ENCODE measurements at regions not wholly inside any gene's neighbourhood (a gene's known extent, or its start where the extent isn't known, plus 50 kb on each side); places are given as distances from the start of the nearest gene placed in this dataset.

DNA sequence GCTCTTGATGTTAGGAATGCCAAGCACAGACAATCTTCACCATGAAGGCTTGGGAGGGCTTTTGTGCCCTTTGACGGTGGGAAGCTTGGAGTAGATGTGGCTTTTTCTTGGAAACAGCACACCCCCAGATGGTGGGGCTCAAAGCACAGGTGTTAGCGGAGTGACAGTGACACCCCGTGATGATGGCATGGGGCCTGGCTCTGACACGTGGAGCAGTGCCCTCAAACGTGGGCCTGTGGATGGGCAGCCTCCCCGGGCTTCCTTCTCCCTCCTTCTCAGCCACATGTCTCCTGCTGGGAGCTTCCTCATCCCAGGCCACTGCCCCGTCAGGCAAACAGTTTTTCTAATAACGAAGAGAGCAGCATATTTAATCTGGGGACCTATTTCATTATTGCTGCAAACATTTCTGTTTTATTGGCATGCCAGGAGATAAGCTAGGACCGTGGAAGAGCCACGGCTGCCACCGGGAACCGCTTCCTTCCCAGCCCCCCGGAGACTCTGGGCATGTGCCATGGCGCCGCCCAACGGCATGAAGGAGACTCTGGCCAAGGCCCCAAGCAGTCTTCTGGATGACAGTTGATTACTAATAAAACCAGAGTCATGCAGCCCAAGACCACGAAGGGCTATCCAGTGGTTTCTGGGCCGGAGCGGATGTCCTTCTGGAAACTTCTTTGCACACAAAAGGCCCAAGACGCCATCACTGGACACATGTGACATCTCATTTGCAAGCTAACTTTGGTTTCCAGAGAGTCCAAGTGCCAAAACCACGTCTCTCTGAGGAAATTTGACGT is 280.3 kb upstream of the FOXF1 start:
- Histone ChIP-seq H3K27ac (ENCODE audit: low read length) (no peak overlapping the region), H4K20me1 (ENCODE audit: insufficient read depth, low read length) (no peaks in the 10 kb centered on the region), H3K79me2 (ENCODE audit: low read length) (no peaks in the 10 kb centered on the region), H3K4me2 (ENCODE audit: low read depth, low read length) (no peak overlapping the region), H3K9me3 (replicated peaks; ENCODE audit: insufficient read depth, low read length) (no peaks in the 10 kb centered on the region), H3F3A (ENCODE audit: insufficient read depth, low read length) (no peaks in the 10 kb centered on the region), H3K9ac (ENCODE audit: low read length) (no peak overlapping the region), H3K36me3 (replicated peaks; ENCODE audit: insufficient read depth, low read length) (no peaks in the 10 kb centered on the region), H3K4me3 (ENCODE audit: low read length) (no peak overlapping the region), H3K9me2 (replicated peaks; ENCODE audit: insufficient read depth, low read length) (no peaks in the 10 kb centered on the region), H3K4me1 (ENCODE audit: low read length) (no peaks in the 10 kb centered on the region), H2AFZ (ENCODE audit: low read length) (no peak overlapping the region), H3K27me3 (replicated peaks; ENCODE audit: insufficient read depth, low read length) (peaks cover 20% of the 10 kb centered on the region)
- TF ChIP-seq EZH2 (optimal IDR thresholded peaks at IDR 0.05; ENCODE audit: low read depth, low read length), result no peak
- TF ChIP-seq CTCF (IDR thresholded peaks at IDR 0.05; ENCODE audit: low read length), result no peak
- no peak for TF ChIP-seq EZH2phosphoT487 (IDR thresholded peaks at IDR 0.05; ENCODE audit: low read length)
- no peak for DNase-seq

- Histone ChIP-seq H3F3A (ENCODE audit: insufficient read depth, low read length) (no peaks in the 10 kb centered on the region), H3K4me2 (ENCODE audit: low read depth, low read length) (no peak overlapping the region), H3K9me2 (replicated peaks; ENCODE audit: insufficient read depth, low read length) (no peaks in the 10 kb centered on the region), H3K4me3 (ENCODE audit: low read length) (no peak overlapping the region), H3K9ac (ENCODE audit: low read length) (no peak overlapping the region), H4K20me1 (ENCODE audit: insufficient read depth, low read length) (no peaks in the 10 kb centered on the region), H3K27me3 (replicated peaks; ENCODE audit: insufficient read depth, low read length) (peaks cover 20% of the 10 kb centered on the region), H2AFZ (ENCODE audit: low read length) (no peak overlapping the region), H3K9me3 (replicated peaks; ENCODE audit: insufficient read depth, low read length) (no peaks in the 10 kb centered on the region), H3K36me3 (replicated peaks; ENCODE audit: insufficient read depth, low read length) (no peaks in the 10 kb centered on the region), H3K79me2 (ENCODE audit: low read length) (no peaks in the 10 kb centered on the region), H3K4me1 (ENCODE audit: low read length) (no peaks in the 10 kb centered on the region), H3K27ac (ENCODE audit: low read length) (no peak overlapping the region)
- TF ChIP-seq EZH2phosphoT487 (IDR thresholded peaks at IDR 0.05; ENCODE audit: low read length) (no peak), CTCF (IDR thresholded peaks at IDR 0.05; ENCODE audit: low read length) (no peak), EZH2 (optimal IDR thresholded peaks at IDR 0.05; ENCODE audit: low read depth, low read length) (no peak)
- no peak for DNase-seq
These were observed 278.9 kb upstream of the FOXF1 start for GRCh38 chr16:86231321-86231995.

GRCh38 chr16:86231996-86232350 is 278.4 kb upstream of the FOXF1 start:
- Histone ChIP-seq H3K27me3 (replicated peaks; ENCODE audit: insufficient read depth, low read length) (peaks cover 20% of the 10 kb centered on the region), H3K27ac (ENCODE audit: low read length) (no peak overlapping the region), H3K4me1 (ENCODE audit: low read length) (no peaks in the 10 kb centered on the region), H3K79me2 (ENCODE audit: low read length) (no peaks in the 10 kb centered on the region), H2AFZ (ENCODE audit: low read length) (no peak overlapping the region), H3K9me3 (replicated peaks; ENCODE audit: insufficient read depth, low read length) (no peaks in the 10 kb centered on the region), H3K9ac (ENCODE audit: low read length) (no peak overlapping the region), H3K4me2 (ENCODE audit: low read depth, low read length) (no peak overlapping the region), H3K9me2 (replicated peaks; ENCODE audit: insufficient read depth, low read length) (no peaks in the 10 kb centered on the region), H3K4me3 (ENCODE audit: low read length) (no peak overlapping the region), H3F3A (ENCODE audit: insufficient read depth, low read length) (no peaks in the 10 kb centered on the region), H3K36me3 (replicated peaks; ENCODE audit: insufficient read depth, low read length) (no peaks in the 10 kb centered on the region), H4K20me1 (ENCODE audit: insufficient read depth, low read length) (no peaks in the 10 kb centered on the region)
- TF ChIP-seq EZH2 (optimal IDR thresholded peaks at IDR 0.05; ENCODE audit: low read depth, low read length) (no peak), EZH2phosphoT487 (IDR thresholded peaks at IDR 0.05; ENCODE audit: low read length) (no peak), CTCF (IDR thresholded peaks at IDR 0.05; ENCODE audit: low read length) (no peak)
- DNase-seq, result no peak
